ENCODE measurements at regions not wholly inside any gene's neighbourhood (a gene's known extent, or its start where the extent isn't known, plus 50 kb on each side); places are given as distances from the start of the nearest gene placed in this dataset.

GRCh38 chr16:76900285-76901263, 290.4 kb upstream of the MON1B start:
- no peak for DNase-seq (ENCODE audit: low read depth, low spot score)

DNA sequence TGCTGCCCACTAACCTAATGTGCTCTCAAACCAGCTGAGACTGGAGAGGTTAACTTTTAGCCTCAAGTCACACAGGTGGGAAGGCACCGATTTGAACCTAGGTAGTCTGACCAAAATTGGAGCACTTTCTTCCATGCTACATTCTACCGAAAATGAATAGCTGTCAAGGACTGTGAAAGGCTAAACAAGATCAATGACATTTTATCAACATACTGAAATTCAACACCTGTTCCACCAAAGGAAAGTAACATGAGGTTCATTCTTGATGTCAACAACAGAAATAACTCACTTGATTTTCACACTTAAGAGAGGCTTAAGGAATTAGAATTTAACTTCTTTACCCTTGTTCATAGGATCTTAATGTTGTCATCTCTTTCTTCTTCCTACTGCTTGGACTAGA, 284.4 kb upstream of the MON1B start:
- no peak for DNase-seq (ENCODE audit: low read depth, low spot score)

GRCh38 chr16:76910931-76911330, 280.1 kb upstream of the MON1B start:
- no peak for DNase-seq (ENCODE audit: low read depth, low spot score)

- no peak for DNase-seq (ENCODE audit: low read depth, low spot score)
Measured at GRCh38 chr16:76913046-76913445, 277.9 kb upstream of the MON1B start.

GRCh38 chr16:76926042-76926441, 264.9 kb upstream of the MON1B start:
- DNase-seq (ENCODE audit: low read depth, low spot score), result no peak

- no peak for DNase-seq (ENCODE audit: low read depth, low spot score)
Measured at GRCh38 chr16:76926595-76926994, 264.4 kb upstream of the MON1B start.

DNA sequence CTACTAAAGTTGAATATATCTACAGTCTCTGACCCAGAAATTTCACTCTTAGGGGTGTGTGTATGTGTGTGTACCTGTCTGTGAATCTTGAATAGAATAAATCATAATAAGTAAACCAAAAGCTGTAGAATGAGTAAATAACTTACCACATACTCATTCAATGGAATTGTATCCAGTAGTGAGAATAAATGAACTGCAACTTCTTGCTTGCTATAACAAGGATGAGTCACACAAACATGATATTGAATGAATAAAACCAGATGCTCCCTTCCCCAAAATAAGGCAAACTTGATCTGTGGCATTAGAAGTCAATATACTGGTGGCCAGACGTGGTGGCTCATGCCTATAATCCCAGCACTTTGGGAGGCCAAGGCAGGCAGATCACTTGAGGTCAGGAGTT, 259.8 kb upstream of the MON1B start:
- no peak for DNase-seq (ENCODE audit: low read depth, low spot score)

GRCh38 chr16:76932541-76933211, 258.3 kb upstream of the MON1B start:
- DNase-seq (ENCODE audit: low read depth, low spot score), result no peak

GRCh38 chr16:76940251-76940650, 250.7 kb upstream of the MON1B start:
- DNase-seq (ENCODE audit: low read depth, low spot score), result no peak

DNA sequence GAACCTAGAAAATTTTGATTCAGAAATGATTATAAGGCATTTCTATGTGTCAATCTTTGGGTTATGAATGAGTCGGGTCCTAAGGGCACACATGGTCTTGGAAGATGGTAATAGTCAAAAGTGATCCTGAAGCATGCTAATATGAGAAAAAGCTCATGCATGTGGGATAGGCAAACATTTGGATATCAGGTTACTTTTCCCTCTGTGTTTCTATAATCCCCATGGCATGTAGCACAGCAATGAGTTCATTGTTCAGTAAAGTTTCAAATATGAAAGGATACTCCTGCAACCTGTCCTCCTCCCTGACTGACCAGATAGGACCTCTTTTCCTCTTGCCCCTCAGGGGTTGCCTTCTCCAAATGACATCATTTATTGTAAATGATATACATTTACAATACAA, 249.9 kb upstream of the MON1B start:
- DNase-seq (ENCODE audit: low read depth, low spot score), result no peak

GRCh38 chr16:76942089-76942488, 248.9 kb upstream of the MON1B start:
- no peak for DNase-seq (ENCODE audit: low read depth, low spot score)

DNA sequence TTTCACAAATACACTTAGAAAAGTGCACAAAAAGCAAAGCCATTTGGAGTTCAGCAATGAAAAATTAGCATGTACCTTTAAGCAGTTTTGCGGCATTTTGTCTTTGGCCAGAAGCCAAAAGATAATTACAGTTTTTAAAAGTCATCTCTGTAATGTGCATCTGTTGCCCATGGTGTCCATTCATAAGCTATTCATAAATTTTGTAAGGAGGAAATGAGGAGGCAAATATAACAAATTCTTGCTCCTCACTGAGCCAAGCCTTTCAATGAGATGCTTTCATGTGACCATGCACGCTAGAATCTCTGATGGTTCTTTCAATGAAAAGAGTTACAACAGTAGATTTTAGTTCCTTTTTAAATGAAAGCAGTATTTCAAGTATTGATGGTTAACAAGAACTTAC, 247.1 kb upstream of the MON1B start:
- DNase-seq (ENCODE audit: low read depth, low spot score), result no peak

- no peak for DNase-seq (ENCODE audit: low read depth, low spot score)
Measured at GRCh38 chr16:76946879-76947278, 244.1 kb upstream of the MON1B start.

- DNase-seq (ENCODE audit: low read depth, low spot score), result no peak
Measured at GRCh38 chr16:76947749-76948148, 243.2 kb upstream of the MON1B start.

GRCh38 chr16:76955629-76956028, 235.4 kb upstream of the MON1B start:
- no peak for DNase-seq (ENCODE audit: low read depth, low spot score)

GRCh38 chr16:76956394-76956793, 234.6 kb upstream of the MON1B start:
- no peak for DNase-seq (ENCODE audit: low read depth, low spot score)

DNA sequence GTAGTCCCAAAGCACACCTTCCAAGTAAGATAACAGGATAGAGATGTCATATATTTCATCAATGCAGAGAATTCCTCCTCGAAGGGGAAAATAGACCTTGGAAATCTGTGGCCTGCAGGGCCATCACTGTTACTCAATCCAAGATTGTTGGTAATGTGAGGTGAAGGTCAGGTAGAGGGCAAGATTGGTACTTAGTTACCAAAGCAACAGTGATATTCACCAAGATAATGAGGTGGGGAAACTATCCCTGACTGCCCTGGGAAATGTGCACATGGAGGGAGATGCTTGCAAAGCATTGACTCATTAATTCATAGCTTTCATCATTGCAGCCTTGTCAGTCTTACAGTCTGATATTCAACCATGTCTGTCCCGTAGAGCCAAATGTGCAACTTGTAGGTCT, 234.1 kb upstream of the MON1B start:
- no peak for DNase-seq (ENCODE audit: low read depth, low spot score)

DNA sequence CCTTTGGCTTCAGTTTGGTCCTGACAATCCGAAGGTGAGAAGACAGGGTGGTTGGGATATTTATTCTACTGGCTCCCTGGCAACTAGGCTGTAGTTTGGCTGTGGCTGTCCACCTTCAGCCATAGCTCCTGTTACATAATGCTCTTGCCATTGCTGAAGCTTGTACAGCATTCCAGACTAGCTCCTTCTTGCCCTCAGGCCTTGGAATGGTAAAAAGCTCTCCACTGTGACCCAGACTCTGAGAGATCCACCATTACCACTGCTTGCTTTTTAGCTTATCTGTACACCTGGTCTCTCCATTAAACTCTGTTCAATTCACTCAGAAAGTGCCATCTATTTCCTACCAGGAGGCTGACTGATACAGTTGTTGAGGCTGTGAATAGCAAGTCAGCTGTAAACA, 231.8 kb upstream of the MON1B start:
- DNase-seq (ENCODE audit: low read depth, low spot score), result no peak

DNA sequence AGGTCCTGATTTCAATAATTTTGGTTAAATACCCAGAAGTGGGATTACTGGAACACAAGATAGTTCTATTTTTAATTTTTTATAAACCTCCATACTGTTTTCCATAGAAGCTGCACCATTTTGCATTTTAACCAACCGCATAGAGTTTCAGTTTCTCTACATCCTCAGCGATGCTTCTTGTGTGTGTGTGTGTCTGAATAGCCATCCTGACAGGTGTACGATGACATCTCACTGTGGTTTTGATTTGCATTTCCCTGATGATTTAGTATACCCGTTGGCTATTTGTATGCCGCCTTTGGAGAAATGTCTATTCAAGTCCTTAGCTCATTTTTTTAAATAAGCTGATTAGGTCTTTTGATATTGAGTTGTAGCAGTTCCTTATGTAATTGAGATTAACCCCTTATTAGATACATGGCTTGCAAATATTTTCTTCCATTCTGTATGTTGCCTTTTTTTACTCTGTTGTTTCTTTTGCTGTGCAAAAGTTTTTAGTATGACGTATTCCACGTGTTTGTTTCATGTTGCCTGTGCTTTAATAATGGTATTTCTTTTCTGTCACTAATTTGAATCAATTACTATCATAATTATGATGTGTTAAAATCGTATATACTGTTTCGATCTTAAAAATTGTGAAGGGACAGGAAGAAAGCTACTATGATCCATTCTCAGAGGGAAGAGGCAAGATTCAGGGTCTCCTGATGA, 227.2 kb upstream of the MON1B start:
- no peak for DNase-seq (ENCODE audit: low read depth, low spot score)

GRCh38 chr16:76964464-76965154, 226.4 kb upstream of the MON1B start:
- DNase-seq (ENCODE audit: low read depth, low spot score), result no peak

DNA sequence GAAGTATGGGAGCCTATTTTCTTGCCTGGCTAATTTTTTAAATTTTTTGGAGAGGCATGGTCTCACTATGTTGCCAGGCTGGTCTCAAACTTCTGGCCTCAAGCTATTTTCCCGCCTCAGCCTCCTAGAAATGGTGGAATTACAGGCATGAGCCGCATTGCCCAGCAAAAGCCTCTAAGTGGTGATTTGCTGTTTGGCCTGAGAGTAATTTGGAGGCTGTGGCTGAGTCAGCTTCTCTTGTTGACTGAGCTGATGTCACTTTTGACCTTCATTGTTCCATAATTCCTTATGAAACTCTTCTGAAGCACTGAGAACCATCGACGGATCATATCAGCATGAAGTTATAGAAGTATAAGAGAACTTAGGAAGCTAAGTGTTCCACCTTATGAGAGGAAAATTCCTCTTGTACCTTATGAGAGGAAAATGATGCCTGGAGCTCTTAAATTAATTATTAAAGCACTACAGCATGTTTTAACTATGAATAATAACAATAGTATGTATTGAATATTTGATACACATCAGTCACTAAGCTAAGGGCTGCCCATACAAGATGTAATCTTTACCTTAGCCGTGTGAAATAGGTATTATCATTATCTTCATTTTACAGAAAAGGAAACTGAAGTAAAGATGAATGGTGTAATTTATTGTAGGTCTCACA, 220.8 kb upstream of the MON1B start:
- DNase-seq (ENCODE audit: low read depth, low spot score), result no peak

Measured in pulmonary artery endothelial cell (primary cell).